Liver (tissue), 8 donors: ENCODE measurements at regions not wholly inside any gene's neighbourhood (a gene's known extent, or its start where the extent isn't known, plus 50 kb on each side); places are given as distances from the start of the nearest gene placed in this dataset.

Experiments used
- DNase-seq: peaks from one replicate; pipeline ENCODE4 v3.0.0-alpha.2; 2017; ENCODE audit warnings: low spot score
- H3K27ac ChIP-seq, 2 donors: one replicate each; pipeline ENCODE4 v1.7.0; 2013; ENCODE audit warnings: inconsistent platforms in 2 of 2, low read length in 2 of 2, control low read depth in 1 of 2, low read depth in 1 of 2, mild to moderate bottlenecking in 1 of 2
- H3K27me3 ChIP-seq, 4 donors: one replicate each; pipeline versions ENCODE4 v1.6.1 to v1.7.0; 2013; ENCODE audit warnings: low read length in 3 of 4, inconsistent platforms in 1 of 4, mild to moderate bottlenecking in 1 of 4, moderate library complexity in 1 of 4; ENCODE audit not compliant: control insufficient read depth in 4 of 4, insufficient read depth in 4 of 4
- H3K36me3 ChIP-seq, 4 donors: one replicate each; pipeline versions ENCODE4 v1.6.1 to v1.7.0; 2013; ENCODE audit warnings: low read length in 3 of 4, mild to moderate bottlenecking in 3 of 4, low read depth in 1 of 4, moderate library complexity in 1 of 4; ENCODE audit not compliant: control insufficient read depth in 4 of 4, insufficient read depth in 3 of 4
- H3K4me1 ChIP-seq, 4 donors: one replicate each; pipeline versions ENCODE4 v1.6.1 to v1.7.0; 2013; ENCODE audit warnings: low read length in 3 of 4, mild to moderate bottlenecking in 3 of 4, moderate library complexity in 1 of 4; ENCODE audit not compliant: control insufficient read depth in 4 of 4, insufficient read depth in 4 of 4
- H3K4me3 ChIP-seq, 3 donors: one replicate each; pipeline versions ENCODE4 v1.6.1 to v1.7.0; 2013; ENCODE audit warnings: low read length in 3 of 3, control low read depth in 1 of 3, low read depth in 1 of 3, mild to moderate bottlenecking in 1 of 3
- H3K9ac ChIP-seq, 2 donors: one replicate each; pipeline ENCODE4 v1.7.0; 2013; ENCODE audit warnings: low read length in 2 of 2, mild to moderate bottlenecking in 2 of 2, moderate library complexity in 2 of 2, control low read depth in 1 of 2, low read depth in 1 of 2
- H3K9me3 ChIP-seq, 4 donors: one replicate each; pipeline versions ENCODE4 v1.6.1 to v1.7.0; 2013; ENCODE audit warnings: low read length in 3 of 4; ENCODE audit not compliant: control insufficient read depth in 4 of 4
- CTCF ChIP-seq: fragments of 150-350 bp; IDR thresholded peaks from 2 replicates; pipeline ENCODE4 v1.5.1; 2017; ENCODE audit warnings: improper control_type of control experiment, low read depth, low read length; ENCODE audit not compliant: missing input control
- EGR1 ChIP-seq, 2 donors: IDR thresholded peaks; 2 replicates each; pipeline ENCODE4 v1.6.1; 2016 to 2018; ENCODE audit warnings: antibody characterized with exemption in 2 of 2, low read depth in 2 of 2
- FOXA1 ChIP-seq: IDR thresholded peaks from 2 replicates; pipeline ENCODE4 v1.6.1; 2016; ENCODE audit warnings: antibody characterized with exemption
- FOXA2 ChIP-seq: IDR thresholded peaks from 2 replicates; pipeline ENCODE4 v1.6.1; 2016; ENCODE audit warnings: antibody characterized with exemption
- GABPA ChIP-seq, 2 donors: IDR thresholded peaks in 1 of 2; conservative IDR thresholded peaks in 1 of 2; 2 replicates each; pipeline ENCODE4 v1.6.1; 2016; ENCODE audit warnings: antibody characterized with exemption in 2 of 2, mild to moderate bottlenecking in 1 of 2, moderate library complexity in 1 of 2
- HNF4A ChIP-seq, 2 donors: conservative IDR thresholded peaks; 2 replicates each; pipeline ENCODE4 v1.6.1; 2016; ENCODE audit warnings: antibody characterized with exemption in 2 of 2, mild to moderate bottlenecking in 2 of 2
- HNF4G ChIP-seq: IDR thresholded peaks from 2 replicates; pipeline ENCODE4 v1.6.1; 2016; ENCODE audit warnings: antibody characterized with exemption
- JUND ChIP-seq, 2 donors: IDR thresholded peaks; 2 replicates each; pipeline ENCODE4 v1.6.1; 2016; ENCODE audit warnings: antibody characterized with exemption in 2 of 2
- RAD21 ChIP-seq, 2 donors: IDR thresholded peaks; 2 replicates each; pipeline ENCODE4 v1.6.1; 2016; ENCODE audit warnings: antibody characterized with exemption in 2 of 2, mild to moderate bottlenecking in 2 of 2
- RXRA ChIP-seq, 2 donors: IDR thresholded peaks; 2 replicates each; pipeline ENCODE4 v1.6.1; 2017 to 2018; ENCODE audit warnings: antibody characterized with exemption in 2 of 2, mild to moderate bottlenecking in 1 of 2
- SP1 ChIP-seq: IDR thresholded peaks from 2 replicates; pipeline ENCODE4 v1.6.1; 2018; ENCODE audit warnings: antibody characterized with exemption, mild to moderate bottlenecking
- ZBTB33 ChIP-seq: IDR thresholded peaks from 2 replicates; pipeline ENCODE4 v1.6.1; 2016; ENCODE audit warnings: antibody characterized with exemption
- WGBS: extraction: QIAGEN DNeasy Blood & Tissue Kit; methylation state at CpG from one replicate; pipeline ENCODE4 v1.1.7; 2013; 5-methylcytosine and 5-hydroxymethylcytosine counted together
- TF ChIP-seq, protein P1 (sequence below): IDR thresholded peaks from 2 replicates; pipeline ENCODE4 v1.6.1; 2016; ENCODE audit warnings: antibody characterized with exemption
- TF ChIP-seq, protein P2 (sequence below): IDR thresholded peaks from 2 replicates; pipeline ENCODE4 v1.6.1; 2016; ENCODE audit warnings: antibody characterized with exemption
- TF ChIP-seq, protein P3 (sequence below): IDR thresholded peaks from 2 replicates; pipeline ENCODE4 v1.6.1; 2016; ENCODE audit warnings: antibody characterized with exemption, mild to moderate bottlenecking
- donor health status: healthy.
- donor health status: healthy.
- donor health status: healthy.
- donor health status: healthy.
- donor health status: healthy.

DNA sequence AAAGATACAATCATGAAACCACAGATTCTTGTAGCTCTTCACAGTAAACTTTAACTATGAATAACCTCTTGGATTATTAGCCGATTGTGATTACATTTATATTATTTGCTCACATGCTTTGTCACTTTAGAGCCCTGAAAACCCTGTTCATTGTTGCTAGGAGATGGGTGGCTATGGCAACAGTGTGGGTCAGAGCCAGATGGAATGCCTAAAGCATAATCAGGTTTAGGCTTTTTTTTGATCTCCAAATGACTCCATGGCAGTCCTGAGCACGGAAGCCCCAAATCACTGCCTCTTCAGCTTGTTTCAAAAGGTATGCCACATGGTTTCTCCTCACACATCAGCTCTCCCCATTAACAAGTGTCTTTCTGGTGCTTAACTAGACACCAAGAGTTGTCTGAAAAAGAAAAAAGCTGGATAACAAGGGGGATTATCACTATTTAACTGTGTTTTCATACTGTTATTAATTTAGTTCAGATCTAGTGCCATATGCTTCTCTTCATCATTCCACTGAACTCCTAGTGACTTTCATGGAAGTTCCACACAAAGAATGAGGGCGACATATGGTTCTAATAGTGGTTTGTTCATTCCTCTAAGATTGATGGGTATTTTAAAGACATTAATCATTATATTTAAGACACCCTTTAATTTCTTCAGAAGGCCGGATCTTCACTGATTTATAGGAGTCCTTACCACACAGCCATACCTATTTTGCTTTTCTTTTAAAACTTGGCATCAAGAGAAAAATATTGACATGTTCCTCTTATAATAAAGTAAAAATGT, 88.8 kb upstream of the PAM start:
- WGBS, result 82% methylated on average over 4 of the region's 4 CpGs
- no peak overlapping the region for H3K4me3 ChIP-seq
- no peaks in the 10 kb centered on the region for H3K36me3 ChIP-seq
- H3K9ac ChIP-seq, result no peak overlapping the region
- H3K4me1 ChIP-seq, result no peaks in the 10 kb centered on the region
- no peaks in the 10 kb centered on the region for H3K27me3 ChIP-seq
- no peaks in the 10 kb centered on the region for H3K9me3 ChIP-seq
- DNase-seq, result no peak
- TF ChIP-seq FOXA2 (no peak), RXRA (IDR thresholded peaks at IDR 0.05) (no peak), HNF4G (no peak), RAD21 (IDR thresholded peaks at IDR 0.05) (no peak), EGR1 (IDR thresholded peaks at IDR 0.05; ENCODE audit: low read depth in 2 of 2) (no peak), HNF4A (conservative IDR thresholded peaks at IDR 0.05) (no peak), JUND (IDR thresholded peaks at IDR 0.05) (no peak), GABPA (IDR thresholded peaks at IDR 0.05 in 1 of 2, conservative IDR thresholded peaks at IDR 0.05 in 1 of 2) (no peak), SP1 (no peak), FOXA1 (no peak), ZBTB33 (no peak), CTCF (no peak)
- TF ChIP-seq, protein P1, sequence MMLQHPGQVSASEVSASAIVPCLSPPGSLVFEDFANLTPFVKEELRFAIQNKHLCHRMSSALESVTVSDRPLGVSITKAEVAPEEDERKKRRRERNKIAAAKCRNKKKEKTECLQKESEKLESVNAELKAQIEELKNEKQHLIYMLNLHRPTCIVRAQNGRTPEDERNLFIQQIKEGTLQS, result no peak
- TF ChIP-seq, protein P2, sequence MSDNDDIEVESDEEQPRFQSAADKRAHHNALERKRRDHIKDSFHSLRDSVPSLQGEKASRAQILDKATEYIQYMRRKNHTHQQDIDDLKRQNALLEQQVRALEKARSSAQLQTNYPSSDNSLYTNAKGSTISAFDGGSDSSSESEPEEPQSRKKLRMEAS, result no peak
- TF ChIP-seq, protein P3, sequence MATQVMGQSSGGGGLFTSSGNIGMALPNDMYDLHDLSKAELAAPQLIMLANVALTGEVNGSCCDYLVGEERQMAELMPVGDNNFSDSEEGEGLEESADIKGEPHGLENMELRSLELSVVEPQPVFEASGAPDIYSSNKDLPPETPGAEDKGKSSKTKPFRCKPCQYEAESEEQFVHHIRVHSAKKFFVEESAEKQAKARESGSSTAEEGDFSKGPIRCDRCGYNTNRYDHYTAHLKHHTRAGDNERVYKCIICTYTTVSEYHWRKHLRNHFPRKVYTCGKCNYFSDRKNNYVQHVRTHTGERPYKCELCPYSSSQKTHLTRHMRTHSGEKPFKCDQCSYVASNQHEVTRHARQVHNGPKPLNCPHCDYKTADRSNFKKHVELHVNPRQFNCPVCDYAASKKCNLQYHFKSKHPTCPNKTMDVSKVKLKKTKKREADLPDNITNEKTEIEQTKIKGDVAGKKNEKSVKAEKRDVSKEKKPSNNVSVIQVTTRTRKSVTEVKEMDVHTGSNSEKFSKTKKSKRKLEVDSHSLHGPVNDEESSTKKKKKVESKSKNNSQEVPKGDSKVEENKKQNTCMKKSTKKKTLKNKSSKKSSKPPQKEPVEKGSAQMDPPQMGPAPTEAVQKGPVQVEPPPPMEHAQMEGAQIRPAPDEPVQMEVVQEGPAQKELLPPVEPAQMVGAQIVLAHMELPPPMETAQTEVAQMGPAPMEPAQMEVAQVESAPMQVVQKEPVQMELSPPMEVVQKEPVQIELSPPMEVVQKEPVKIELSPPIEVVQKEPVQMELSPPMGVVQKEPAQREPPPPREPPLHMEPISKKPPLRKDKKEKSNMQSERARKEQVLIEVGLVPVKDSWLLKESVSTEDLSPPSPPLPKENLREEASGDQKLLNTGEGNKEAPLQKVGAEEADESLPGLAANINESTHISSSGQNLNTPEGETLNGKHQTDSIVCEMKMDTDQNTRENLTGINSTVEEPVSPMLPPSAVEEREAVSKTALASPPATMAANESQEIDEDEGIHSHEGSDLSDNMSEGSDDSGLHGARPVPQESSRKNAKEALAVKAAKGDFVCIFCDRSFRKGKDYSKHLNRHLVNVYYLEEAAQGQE, result no peak
- no peak overlapping the region for H3K27ac ChIP-seq
